HPDE6-E6E7 (cell line): ENCODE measurements at regions not wholly inside any gene's neighbourhood (a gene's known extent, or its start where the extent isn't known, plus 50 kb on each side); places are given as distances from the start of the nearest gene placed in this dataset.
"Not testable (repeated sequence)": the region's sequence is repeated elsewhere in the genome, so short reads cannot be mapped to it uniquely, and the experiment has no call there.

Experiments used
- DNase-seq: peaks from one replicate; pipeline ENCODE4 v3.0.0; 2011; ENCODE audit warnings: missing footprints; ENCODE audit errors: extremely low spot score

GRCh38 chr15:20346082-20346805, 195.4 kb downstream of the GOLGA6L6 start:
- no peak for DNase-seq

GRCh38 chr15:20345401-20345958, 196.1 kb downstream of the GOLGA6L6 start:
- no peak for DNase-seq

GRCh38 chr15:20344601-20345400, 196.8 kb downstream of the GOLGA6L6 start:
- peak; percentile 13 for DNase-seq

- DNase-seq: not testable (repeated sequence)
Observed at GRCh38 chr15:20343395-20344211, 198.0 kb downstream of the GOLGA6L6 start.

- DNase-seq: not testable (repeated sequence)
Observed at GRCh38 chr15:20342601-20343394, 198.8 kb downstream of the GOLGA6L6 start.

- DNase-seq: peak; percentile 19
Observed at GRCh38 chr15:20341901-20342600, 199.5 kb downstream of the GOLGA6L6 start.

GRCh38 chr15:20340931-20341661, 200.5 kb downstream of the GOLGA6L6 start:
- DNase-seq: peak; percentile 47

GRCh38 chr15:20340331-20340811, 201.2 kb downstream of the GOLGA6L6 start:
- DNase-seq: no peak

- DNase-seq: not testable (repeated sequence)
Observed at GRCh38 chr15:20339086-20339791, 202.4 kb downstream of the GOLGA6L6 start.

GRCh38 chr15:20338671-20339070, 202.9 kb downstream of the GOLGA6L6 start:
- DNase-seq: not testable (repeated sequence)

- DNase-seq: not testable (repeated sequence)
Observed at GRCh38 chr15:20337238-20337637, 204.4 kb downstream of the GOLGA6L6 start.

GRCh38 chr15:20334451-20334850, 207.1 kb downstream of the GOLGA6L6 start:
- DNase-seq: not testable (repeated sequence)

GRCh38 chr15:20325751-20326150, 215.8 kb downstream of the GOLGA6L6 start:
- DNase-seq: not testable (repeated sequence)

- not testable (repeated sequence) for DNase-seq
Observed at GRCh38 chr15:20317132-20317531, 224.5 kb downstream of the GOLGA6L6 start.

GRCh38 chr15:20311014-20311680, 230.5 kb downstream of the GOLGA6L6 start:
- DNase-seq: not testable (repeated sequence)

- no peak for DNase-seq
Observed at GRCh38 chr15:20310603-20311002, 231.0 kb downstream of the GOLGA6L6 start.

- not testable (repeated sequence) for DNase-seq
Observed at GRCh38 chr15:20309966-20310365, 231.6 kb downstream of the GOLGA6L6 start.

- not testable (repeated sequence) for DNase-seq
Observed at GRCh38 chr15:20309395-20309794, 232.2 kb downstream of the GOLGA6L6 start.
